Epithelial cell of esophagus (primary cell): ENCODE measurements at regions not wholly inside any gene's neighbourhood (a gene's known extent, or its start where the extent isn't known, plus 50 kb on each side); places are given as distances from the start of the nearest gene placed in this dataset.

Experiments
- DNase-seq: peaks from one replicate; pipeline ENCODE4 v3.0.0; 2010; ENCODE audit warnings: low read depth
- H3K4me3 ChIP-seq: 2 replicates; pipeline ENCODE4 v1.5.1; 2011; ENCODE audit warnings: mild to moderate bottlenecking, low read length, control low read depth
- TF ChIP-seq, protein P1 (sequence below): IDR thresholded peaks from 2 replicates; pipeline ENCODE4 v1.5.1; 2011; ENCODE audit warnings: low read depth, mild to moderate bottlenecking, low read length, control low read depth, inconsistent platforms; ENCODE audit not compliant: insufficient read depth; ENCODE audit errors: missing control alignments

DNA sequence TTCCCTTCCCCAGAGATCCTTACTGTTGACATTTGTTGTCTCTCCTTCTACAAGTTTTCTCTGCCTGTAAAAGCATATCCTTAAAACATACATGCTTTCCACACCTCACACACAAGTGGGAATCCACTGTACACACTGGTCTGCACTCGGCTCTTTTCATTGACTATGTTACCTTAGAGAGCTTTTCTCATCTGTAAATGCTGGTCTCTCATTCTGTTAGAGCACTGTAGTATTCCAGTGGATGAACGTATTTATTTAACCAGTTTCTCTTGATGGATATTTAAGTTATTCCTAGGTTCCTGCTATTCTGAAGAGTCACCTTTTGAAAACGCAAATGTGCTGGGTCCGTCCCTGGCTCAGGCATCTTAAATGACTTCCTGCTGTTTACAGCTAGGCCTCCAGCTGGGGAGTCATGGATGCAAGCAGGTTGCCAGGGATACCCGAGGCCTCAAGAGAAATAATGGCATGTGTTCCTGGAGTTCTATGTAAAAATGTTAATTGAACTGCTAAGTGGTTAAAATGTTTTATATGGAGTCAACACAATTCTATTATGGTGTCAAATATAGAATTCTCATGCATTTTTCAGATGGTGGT is 61.1 kb upstream of the TGM3 start:
- no peak overlapping the region for H3K4me3 ChIP-seq
- DNase-seq, result no peak
- TF ChIP-seq, protein P1, sequence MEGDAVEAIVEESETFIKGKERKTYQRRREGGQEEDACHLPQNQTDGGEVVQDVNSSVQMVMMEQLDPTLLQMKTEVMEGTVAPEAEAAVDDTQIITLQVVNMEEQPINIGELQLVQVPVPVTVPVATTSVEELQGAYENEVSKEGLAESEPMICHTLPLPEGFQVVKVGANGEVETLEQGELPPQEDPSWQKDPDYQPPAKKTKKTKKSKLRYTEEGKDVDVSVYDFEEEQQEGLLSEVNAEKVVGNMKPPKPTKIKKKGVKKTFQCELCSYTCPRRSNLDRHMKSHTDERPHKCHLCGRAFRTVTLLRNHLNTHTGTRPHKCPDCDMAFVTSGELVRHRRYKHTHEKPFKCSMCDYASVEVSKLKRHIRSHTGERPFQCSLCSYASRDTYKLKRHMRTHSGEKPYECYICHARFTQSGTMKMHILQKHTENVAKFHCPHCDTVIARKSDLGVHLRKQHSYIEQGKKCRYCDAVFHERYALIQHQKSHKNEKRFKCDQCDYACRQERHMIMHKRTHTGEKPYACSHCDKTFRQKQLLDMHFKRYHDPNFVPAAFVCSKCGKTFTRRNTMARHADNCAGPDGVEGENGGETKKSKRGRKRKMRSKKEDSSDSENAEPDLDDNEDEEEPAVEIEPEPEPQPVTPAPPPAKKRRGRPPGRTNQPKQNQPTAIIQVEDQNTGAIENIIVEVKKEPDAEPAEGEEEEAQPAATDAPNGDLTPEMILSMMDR, result no peak

DNA sequence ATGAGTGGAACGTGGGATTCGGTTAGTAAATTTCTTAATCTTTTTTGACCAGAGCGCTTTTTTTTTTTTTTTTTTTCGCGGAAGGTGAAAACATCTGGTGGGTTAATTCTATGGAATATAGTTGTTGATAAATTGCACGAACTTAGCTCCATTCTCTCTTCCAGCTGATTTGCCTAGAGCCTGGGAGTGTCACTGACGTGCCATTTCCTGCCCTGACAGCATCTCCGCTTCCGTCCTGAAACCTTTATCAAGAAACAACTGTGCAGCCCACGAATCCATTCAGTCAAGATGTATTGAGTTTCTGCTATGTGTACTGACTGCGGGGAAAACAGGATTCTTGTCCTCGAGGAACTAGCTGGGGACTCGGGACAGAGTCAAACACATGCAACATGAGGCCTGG is 59.5 kb upstream of the TGM3 start:
- TF ChIP-seq, protein P1, result no peak
- H3K4me3 ChIP-seq, result no peak overlapping the region
- DNase-seq, result peak; percentile 54

DNA sequence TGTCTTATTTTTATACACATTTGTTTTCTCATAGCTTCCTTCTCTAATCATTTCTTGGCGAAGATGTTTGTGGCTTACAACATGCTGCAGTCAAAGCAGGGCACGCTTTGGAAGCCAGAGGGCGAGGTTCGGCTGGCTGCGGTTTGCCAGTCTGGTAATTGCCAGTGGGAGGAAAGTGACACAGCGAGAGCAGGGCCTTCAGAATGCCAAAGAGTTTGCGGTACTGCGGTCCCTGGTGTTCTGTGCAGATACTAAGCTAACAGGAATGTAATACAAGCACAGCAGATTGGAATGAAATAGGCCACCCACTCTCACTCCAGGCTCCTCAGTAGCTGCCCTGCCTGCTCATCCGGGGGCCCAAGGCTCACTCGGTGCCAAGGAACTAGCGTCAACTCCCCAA is 58.7 kb upstream of the TGM3 start:
- TF ChIP-seq, protein P1, result peak; percentile 61
- DNase-seq, result peak; percentile 98
- H3K4me3 ChIP-seq, result no peak overlapping the region

DNA sequence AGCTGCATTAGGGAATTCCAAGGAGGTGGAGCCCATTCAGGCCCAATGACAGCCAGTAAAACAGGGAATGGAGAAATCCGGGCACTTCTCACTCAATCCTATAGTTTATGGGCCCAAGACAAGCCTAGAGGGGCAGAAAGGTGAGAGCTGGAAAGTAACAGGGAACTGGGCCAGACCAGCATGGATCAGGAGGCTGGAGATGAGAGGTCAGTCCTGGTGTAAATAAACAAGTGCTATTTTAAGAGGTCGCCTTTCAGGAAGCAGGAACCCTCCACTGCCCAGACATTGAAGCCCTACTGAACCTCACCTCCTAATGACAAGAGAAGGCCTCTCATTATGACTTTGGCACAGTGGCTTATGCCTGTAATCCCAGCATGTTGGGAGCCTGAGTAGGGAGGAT is 57.2 kb upstream of the TGM3 start:
- TF ChIP-seq, protein P1, result no peak
- H3K4me3 ChIP-seq, result no peak overlapping the region
- no peak for DNase-seq

DNA sequence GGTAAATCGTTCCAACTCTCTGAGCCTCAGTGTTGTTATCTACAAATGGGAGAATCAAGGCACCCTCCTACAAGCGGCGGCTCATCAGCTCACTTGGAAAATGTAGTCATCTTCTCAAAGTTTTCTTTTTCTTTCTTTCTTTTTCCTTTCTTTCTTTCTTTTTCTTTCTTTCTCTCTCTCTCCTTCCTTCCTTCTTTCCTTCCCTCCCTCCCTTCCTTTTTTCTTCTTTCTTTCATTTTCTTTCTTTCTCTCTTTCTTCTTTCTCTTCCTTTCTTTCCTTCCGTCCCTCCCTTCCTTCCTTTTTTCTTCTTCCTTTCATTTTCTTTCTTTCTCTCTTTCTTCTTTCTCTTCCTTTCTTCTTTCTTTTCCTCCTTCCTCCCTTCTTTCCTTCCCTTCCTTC is 55.0 kb upstream of the TGM3 start:
- no peak for DNase-seq
- TF ChIP-seq, protein P1, result no peak

DNA sequence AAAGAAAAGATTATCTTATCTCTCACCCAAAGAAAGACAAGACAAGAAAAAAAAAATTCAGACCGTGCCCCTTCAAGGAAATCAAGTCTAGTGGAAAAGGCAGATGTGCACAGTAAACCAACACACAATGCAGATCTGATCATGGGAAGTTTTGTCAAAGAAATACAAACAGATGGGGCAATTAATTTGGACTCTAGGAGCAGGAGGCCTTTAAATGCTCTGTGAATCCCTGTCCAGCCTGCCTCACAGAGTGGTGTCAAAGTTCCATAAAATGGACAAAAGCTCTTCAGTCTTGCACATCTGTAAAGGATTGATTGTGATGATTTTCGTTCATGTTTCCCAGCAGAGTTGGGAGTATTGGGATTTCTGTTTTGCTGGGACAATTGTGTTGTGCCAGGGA is 53.1 kb upstream of the TGM3 start:
- no peak overlapping the region for H3K4me3 ChIP-seq
- TF ChIP-seq, protein P1, result no peak
- no peak for DNase-seq

More for the DNA sequence above, 55.0 kb upstream of the TGM3 start:
- H3K4me3 ChIP-seq, result no peak overlapping the region

DNA sequence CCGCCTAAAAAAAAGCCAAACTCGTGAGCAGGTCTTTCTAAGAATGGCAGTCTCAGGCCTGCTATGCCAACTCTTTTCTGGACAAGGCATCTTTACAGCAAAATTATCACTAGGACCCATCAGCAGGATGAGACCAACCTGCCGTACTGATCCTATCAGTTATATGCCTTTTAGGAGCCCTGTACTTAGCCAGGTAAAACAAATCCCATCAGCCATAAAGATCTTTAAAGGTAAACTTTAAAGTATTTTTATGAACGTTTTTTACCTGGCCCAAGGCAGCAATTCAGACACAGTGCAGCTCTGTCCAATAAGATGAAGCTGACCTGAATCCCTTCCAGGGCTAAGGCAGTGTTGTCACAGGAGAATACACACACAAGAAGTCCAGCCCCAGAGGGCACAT is 51.3 kb upstream of the TGM3 start:
- no peak for DNase-seq
- no peak overlapping the region for H3K4me3 ChIP-seq
- TF ChIP-seq, protein P1, result no peak
